Aorta (tissue), 5 donors: ENCODE measurements at regions not wholly inside any gene's neighbourhood (a gene's known extent, or its start where the extent isn't known, plus 50 kb on each side); places are given as distances from the start of the nearest gene placed in this dataset.

Experiments used
- ATAC-seq: fragments of 200-7000 bp; cut with Tn5 transposase; one replicate; pipeline ENCODE4 v1.9.1; 2022; ENCODE audit warnings: moderate library complexity; ENCODE audit not compliant: low FRiP score
- DNase-seq, 2 donors: peaks; one replicate each; pipeline ENCODE4 v3.0.0-alpha.2; 2020
- H3K27ac ChIP-seq, 2 donors: one replicate each; pipeline ENCODE4 v1.5.1; 2013; ENCODE audit warnings: low read length in 2 of 2, mild to moderate bottlenecking in 2 of 2, moderate library complexity in 2 of 2, control low read depth in 1 of 2, inconsistent platforms in 1 of 2, low read depth in 1 of 2
- H3K27me3 ChIP-seq, 2 donors: one replicate each; pipeline ENCODE4 v1.6.1; 2013; ENCODE audit warnings: control low read depth in 1 of 2, low read length in 1 of 2, mild to moderate bottlenecking in 1 of 2, moderate library complexity in 1 of 2; ENCODE audit not compliant: insufficient read depth in 2 of 2, control insufficient read depth in 1 of 2
- H3K36me3 ChIP-seq, 2 donors: one replicate each; pipeline ENCODE4 v1.6.1; 2013; ENCODE audit warnings: control low read depth in 1 of 2, low read length in 1 of 2, mild to moderate bottlenecking in 1 of 2; ENCODE audit not compliant: insufficient read depth in 2 of 2, control insufficient read depth in 1 of 2
- H3K4me1 ChIP-seq, 2 donors: one replicate each; pipeline ENCODE4 v1.6.1; 2013; ENCODE audit warnings: low read length in 2 of 2, control low read depth in 1 of 2, mild to moderate bottlenecking in 1 of 2, moderate library complexity in 1 of 2; ENCODE audit not compliant: insufficient read depth in 2 of 2, control insufficient read depth in 1 of 2
- H3K4me3 ChIP-seq, 2 donors: one replicate each; pipeline ENCODE4 v1.5.1; 2013; ENCODE audit warnings: low read length in 2 of 2, control low read depth in 1 of 2, mild to moderate bottlenecking in 1 of 2
- H3K9me3 ChIP-seq: one replicate; pipeline ENCODE4 v1.6.1; 2013; ENCODE audit warnings: mild to moderate bottlenecking, low read length; ENCODE audit not compliant: control insufficient read depth
- WGBS, 2 donors: extraction: QIAGEN DNeasy Blood & Tissue Kit; methylation state at CpG; one replicate each; pipeline ENCODE4 v1.1.7; 2013; 5-methylcytosine and 5-hydroxymethylcytosine counted together
- intact Hi-C, 2 donors: fragments of 100-400 bp; cut with DNase I; formaldehyde crosslinking; loops; one replicate each; pipeline versions ENCODE4 v1.14.2 to v1.15.0; 2022
- donor health status: healthy with polysubstance abuse.
- donor health status: Bipolar disorder and iron deficiency.
- donor health status: DM: no; HTN: no; CAD: no.
- donor health status: DM: no; HTN: no; CAD: no.
- donor health status: DM: yes; HTN: yes; CAD: no.

- intact Hi-C loops: loop anchor here (10.0 kb wide), 2 partner anchors 238 to 378 kb away; no protein-coding TSS in a partner anchor
- H3K27ac ChIP-seq: peak overlapping the region in 1 of 2 donors; percentile 73
- peak in 1 of 2 donors; percentile 48 for DNase-seq
Measured at GRCh38 chr2:236646441-236646840, 76.8 kb downstream of the ACKR3 start.

DNA sequence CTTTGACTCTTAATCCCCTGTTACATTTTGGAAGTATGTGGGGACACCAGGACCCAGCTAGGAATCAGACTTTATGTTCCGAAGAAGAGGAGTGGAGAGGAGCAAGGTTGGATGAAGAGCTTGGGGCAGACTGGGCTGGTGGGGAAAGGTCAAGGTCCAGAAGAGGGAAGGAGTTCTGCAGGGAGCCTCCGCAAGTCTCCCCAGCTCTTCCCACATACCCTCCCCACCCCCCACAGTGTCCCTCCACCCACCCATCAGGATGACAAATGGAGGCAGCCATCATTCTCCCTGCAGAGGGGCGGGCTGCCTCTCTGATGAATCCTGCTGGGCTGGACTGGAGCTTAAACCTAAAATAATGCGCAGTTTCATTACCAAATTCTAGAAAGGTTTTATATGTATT lies 77.2 kb downstream of the ACKR3 start:
- no peaks in the 10 kb centered on the region for H3K9me3 ChIP-seq

More at GRCh38 chr2:236646441-236646840, 76.8 kb downstream of the ACKR3 start:
- H3K4me3 ChIP-seq: no peak overlapping the region
- no peaks in the 10 kb centered on the region for H3K36me3 ChIP-seq
- no peaks in the 10 kb centered on the region for H3K4me1 ChIP-seq
- no peak for ATAC-seq
- H3K27me3 ChIP-seq: no peaks in the 10 kb centered on the region
- no peaks in the 10 kb centered on the region for H3K9me3 ChIP-seq
- WGBS, 2 donors: 5 to 9% methylated on average over 3 of the region's 3 CpGs

DNA sequence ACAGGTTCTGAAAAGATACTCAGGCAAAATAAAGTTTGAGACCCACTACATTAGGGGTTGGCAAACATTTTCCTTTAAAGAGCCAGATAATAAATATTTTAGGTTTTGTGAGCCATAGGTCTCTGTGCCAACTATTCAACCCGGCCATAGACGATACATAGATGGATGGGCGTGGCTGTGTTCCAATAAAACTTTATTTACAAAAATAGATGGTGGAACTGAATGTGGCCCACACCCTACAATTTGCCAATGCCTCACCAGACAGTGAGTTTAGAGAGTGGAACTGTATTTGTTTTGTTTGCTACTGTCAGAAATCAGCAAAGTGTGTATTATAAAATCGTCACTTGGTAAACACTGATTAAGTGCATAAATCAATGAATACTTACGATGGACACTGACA lies 78.0 kb downstream of the ACKR3 start:
- H3K9me3 ChIP-seq: no peaks in the 10 kb centered on the region
- no peak for DNase-seq
- H3K4me1 ChIP-seq: no peaks in the 10 kb centered on the region
- H3K36me3 ChIP-seq: no peaks in the 10 kb centered on the region
- H3K4me3 ChIP-seq: no peak overlapping the region
- H3K27ac ChIP-seq: no peak overlapping the region
- intact Hi-C loops: loop anchor here (10.0 kb wide), 2 partner anchors 237 to 377 kb away; no protein-coding TSS in a partner anchor
- H3K27me3 ChIP-seq: no peaks in the 10 kb centered on the region
- 59 to 60% methylated on average over 5 of the region's 5 CpGs for WGBS, 2 donors
- ATAC-seq: no peak

More for the DNA sequence above, 77.2 kb downstream of the ACKR3 start:
- H3K4me1 ChIP-seq: no peaks in the 10 kb centered on the region
- peak overlapping the region; percentile 9 to 49 for H3K27ac ChIP-seq
- WGBS, 2 donors: 74 to 83% methylated on average over 4 of the region's 4 CpGs
- intact Hi-C loops: loop anchor here (10.0 kb wide), 2 partner anchors 238 to 378 kb away; no protein-coding TSS in a partner anchor
- no peaks in the 10 kb centered on the region for H3K36me3 ChIP-seq
- H3K4me3 ChIP-seq: no peak overlapping the region
- ATAC-seq: no peak
- peak in 1 of 2 donors; percentile 14 for DNase-seq
- H3K27me3 ChIP-seq: no peaks in the 10 kb centered on the region

- 65 to 84% methylated on average over 1 of the region's 1 CpG for WGBS, 2 donors
- Histone ChIP-seq H3K36me3 (no peaks in the 10 kb centered on the region), H3K4me1 (no peaks in the 10 kb centered on the region), H3K9me3 (no peaks in the 10 kb centered on the region), H3K27me3 (no peaks in the 10 kb centered on the region), H3K4me3 (no peak overlapping the region), H3K27ac (no peak overlapping the region)
- ATAC-seq (peak; percentile 59), DNase-seq (peak in 1 of 2 donors; percentile 12)
- intact Hi-C loops: no loop called here
Measured at GRCh38 chr2:236653863-236654262, 84.2 kb downstream of the ACKR3 start.

- DNase-seq: peak in 1 of 2 donors; percentile 12
- no peak for ATAC-seq
- H3K4me1 ChIP-seq: no peaks in the 10 kb centered on the region
- H3K9me3 ChIP-seq: no peaks in the 10 kb centered on the region
- no peaks in the 10 kb centered on the region for H3K36me3 ChIP-seq
- WGBS, 2 donors: 94 to 95% methylated on average over 6 of the region's 6 CpGs
- H3K27me3 ChIP-seq: no peaks in the 10 kb centered on the region
- H3K27ac ChIP-seq: no peak overlapping the region
- intact Hi-C loops: no loop called here
- no peak overlapping the region for H3K4me3 ChIP-seq
Measured at GRCh38 chr2:236654496-236654895, 84.9 kb downstream of the ACKR3 start.

- no peak overlapping the region for H3K4me3 ChIP-seq
- ATAC-seq (no peak), DNase-seq (no peak)
- no peaks in the 10 kb centered on the region for H3K27me3 ChIP-seq
- peaks cover 0 to 4% of the 10 kb centered on the region in 2 donors for H3K4me1 ChIP-seq
- no peak overlapping the region for H3K27ac ChIP-seq
- H3K36me3 ChIP-seq: no peaks in the 10 kb centered on the region
- WGBS, 2 donors: 95 to 96% methylated on average over 2 of the region's 2 CpGs
- intact Hi-C loops: no loop called here
- H3K9me3 ChIP-seq: no peaks in the 10 kb centered on the region
Measured at GRCh38 chr2:236656166-236656565, 86.5 kb downstream of the ACKR3 start.

GRCh38 chr2:236656721-236657120 lies 87.1 kb downstream of the ACKR3 start:
- intact Hi-C loops: no loop called here
- no peak overlapping the region for H3K27ac ChIP-seq
- no peaks in the 10 kb centered on the region for H3K36me3 ChIP-seq
- H3K9me3 ChIP-seq: no peaks in the 10 kb centered on the region
- WGBS, 2 donors: 97 to 98% methylated on average over 2 of the region's 2 CpGs
- peaks cover 0 to 4% of the 10 kb centered on the region in 2 donors for H3K4me1 ChIP-seq
- no peak for DNase-seq
- no peaks in the 10 kb centered on the region for H3K27me3 ChIP-seq
- no peak for ATAC-seq
- H3K4me3 ChIP-seq: no peak overlapping the region

DNA sequence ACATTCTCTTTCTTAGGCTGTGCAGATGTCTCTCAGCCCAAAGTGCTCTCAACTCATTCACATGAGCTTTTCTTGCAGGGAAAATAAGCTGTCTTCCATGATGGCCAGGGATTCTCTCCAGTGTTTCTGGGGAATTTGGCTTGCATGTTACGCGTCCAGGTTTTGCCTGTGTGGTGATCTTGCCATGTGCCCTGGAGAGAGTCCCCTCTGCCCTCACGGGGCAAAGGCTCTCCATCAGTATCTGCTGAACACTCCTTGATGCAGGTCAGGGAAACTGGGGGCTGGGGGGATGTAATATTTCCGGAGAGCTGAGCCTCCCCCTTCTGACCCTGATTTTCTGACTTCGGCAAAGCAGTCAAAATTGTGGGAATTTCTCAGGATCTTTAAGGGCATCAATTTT lies 87.6 kb downstream of the ACKR3 start:
- ATAC-seq: no peak
- intact Hi-C loops: no loop called here
- peaks cover 0 to 4% of the 10 kb centered on the region in 2 donors for H3K4me1 ChIP-seq
- no peaks in the 10 kb centered on the region for H3K27me3 ChIP-seq
- no peak overlapping the region for H3K4me3 ChIP-seq
- H3K9me3 ChIP-seq: no peaks in the 10 kb centered on the region
- 96 to 97% methylated on average over 5 of the region's 5 CpGs for WGBS, 2 donors
- DNase-seq: no peak
- no peak overlapping the region for H3K27ac ChIP-seq
- H3K36me3 ChIP-seq: no peaks in the 10 kb centered on the region

DNA sequence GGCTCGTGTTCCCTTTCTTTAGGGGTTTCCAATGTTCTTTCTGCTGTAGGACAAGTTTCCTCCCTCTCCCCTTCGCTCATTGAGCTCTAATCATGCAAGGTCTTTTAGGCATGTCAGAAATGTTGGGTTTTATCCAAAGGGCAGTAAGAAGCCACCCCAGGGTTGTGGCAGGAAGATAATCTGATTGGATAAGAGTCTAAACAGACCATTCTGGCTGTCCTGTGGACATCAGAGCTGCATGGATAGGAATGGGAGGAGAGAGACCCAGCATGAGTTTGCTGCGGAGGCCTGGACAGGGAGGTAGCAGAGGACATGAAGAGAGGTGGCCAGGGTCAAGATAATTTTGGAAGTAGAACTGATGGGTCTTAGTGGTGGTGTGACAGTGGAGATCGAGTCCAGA lies 88.2 kb downstream of the ACKR3 start:
- peaks cover 0 to 4% of the 10 kb centered on the region in 2 donors for H3K4me1 ChIP-seq
- H3K36me3 ChIP-seq: no peaks in the 10 kb centered on the region
- WGBS, 2 donors: 88 to 89% methylated on average over 4 of the region's 4 CpGs
- H3K27ac ChIP-seq: no peak overlapping the region
- ATAC-seq: no peak
- no peak overlapping the region for H3K4me3 ChIP-seq
- no peaks in the 10 kb centered on the region for H3K9me3 ChIP-seq
- intact Hi-C loops: no loop called here
- no peak for DNase-seq
- no peaks in the 10 kb centered on the region for H3K27me3 ChIP-seq
